ENCODE measurements at regions not wholly inside any gene's neighbourhood (a gene's known extent, or its start where the extent isn't known, plus 50 kb on each side); places are given as distances from the start of the nearest gene placed in this dataset.

DNA sequence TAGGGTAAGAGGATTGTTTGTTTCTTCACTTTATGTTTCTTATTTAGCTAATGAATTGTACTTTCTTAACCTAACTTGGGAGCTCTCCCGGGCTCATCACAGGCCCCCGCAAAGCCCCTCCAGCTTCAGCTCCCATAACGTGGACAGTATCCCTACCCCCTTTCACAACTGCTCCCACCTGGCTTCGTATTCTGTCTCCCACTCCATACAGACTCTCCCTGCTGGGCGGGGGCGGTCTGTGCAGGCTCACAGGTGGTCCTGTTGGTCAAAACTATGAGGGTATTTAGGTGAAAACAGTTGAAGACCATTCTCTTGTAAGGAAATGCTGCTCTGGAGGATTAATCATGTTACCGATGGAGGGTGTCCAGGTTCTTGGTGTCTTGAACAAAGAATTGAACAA is 805.3 kb downstream of the SEMA5A start:
- DNase-seq: no peak

DNA sequence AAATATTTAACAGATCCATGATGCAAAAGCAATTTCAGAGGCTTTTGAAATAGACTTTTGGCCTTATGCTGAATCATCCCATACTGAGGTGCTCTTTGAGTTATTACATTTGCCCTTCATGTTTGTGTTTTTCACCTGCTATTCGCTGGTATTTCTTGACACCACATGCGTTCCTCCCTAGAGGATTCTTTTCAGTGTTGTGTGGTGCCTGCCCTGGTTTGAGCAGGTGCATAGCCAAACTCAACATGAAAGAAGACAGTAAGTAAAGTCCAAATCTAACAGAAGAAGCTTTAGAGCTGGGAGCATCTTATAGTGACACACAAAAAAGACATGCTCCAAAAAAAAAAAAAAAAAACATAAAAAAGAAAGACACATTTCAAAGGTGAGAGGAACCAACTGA is 796.3 kb downstream of the SEMA5A start:
- DNase-seq: no peak

DNA sequence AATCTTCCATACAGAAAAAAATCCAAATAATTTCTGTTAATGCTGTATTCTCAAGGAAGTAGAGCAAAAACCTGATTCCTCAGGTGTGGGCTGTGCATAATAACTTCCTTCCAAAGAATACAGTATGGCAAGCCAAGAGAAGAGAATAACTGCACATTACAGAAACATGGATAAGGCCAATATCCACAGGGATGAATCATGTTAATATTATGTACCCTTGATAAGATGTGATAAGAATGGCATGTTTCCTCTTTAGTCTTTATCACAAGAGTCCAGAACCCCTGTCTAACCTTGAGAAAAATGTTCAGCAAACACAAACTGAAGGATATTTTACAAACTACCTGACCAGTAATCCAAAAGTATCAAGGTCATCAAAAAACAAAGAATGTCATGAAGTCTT is 795.8 kb downstream of the SEMA5A start:
- no peak for DNase-seq

DNA sequence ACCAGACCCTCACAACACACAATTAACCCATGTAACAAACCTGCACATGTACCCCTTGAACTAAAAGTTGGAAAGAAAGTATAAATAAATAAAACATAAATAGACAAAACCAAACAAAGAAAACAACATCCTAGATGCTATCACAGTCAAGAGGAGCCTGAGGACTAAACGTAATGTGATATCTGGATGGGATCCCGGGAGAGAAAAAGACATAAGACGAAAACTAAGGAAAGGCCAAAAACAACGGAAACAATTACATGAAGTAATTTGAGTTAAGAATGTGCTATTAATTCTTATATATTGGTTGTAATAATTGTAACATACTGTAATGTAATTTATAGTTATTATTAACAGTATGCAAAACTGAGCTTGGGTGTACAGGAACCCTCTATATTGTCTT is 793.9 kb downstream of the SEMA5A start:
- no peak for DNase-seq

DNA sequence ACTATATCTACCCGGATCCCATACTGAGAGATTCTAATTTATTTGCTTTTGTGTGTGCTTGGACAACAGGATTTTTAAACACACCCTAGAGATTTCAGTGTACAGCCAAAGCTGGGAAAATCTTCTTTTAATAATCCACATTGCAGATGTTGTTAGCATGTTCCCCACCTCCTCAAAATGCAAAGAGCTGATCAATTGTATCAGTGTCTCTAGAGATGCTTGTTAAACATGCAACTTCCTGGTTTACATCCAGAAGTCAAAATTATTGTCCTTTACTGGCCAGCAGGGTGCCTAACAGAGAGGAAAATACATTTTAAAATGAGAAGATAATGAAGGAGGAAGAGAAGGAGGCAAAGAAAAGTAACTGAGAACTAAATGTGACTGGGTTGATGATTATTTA is 793.3 kb downstream of the SEMA5A start:
- no peak for DNase-seq

- no peak for DNase-seq
Observed at GRCh38 chr5:8756498-8757084, 789.3 kb downstream of the SEMA5A start.

DNA sequence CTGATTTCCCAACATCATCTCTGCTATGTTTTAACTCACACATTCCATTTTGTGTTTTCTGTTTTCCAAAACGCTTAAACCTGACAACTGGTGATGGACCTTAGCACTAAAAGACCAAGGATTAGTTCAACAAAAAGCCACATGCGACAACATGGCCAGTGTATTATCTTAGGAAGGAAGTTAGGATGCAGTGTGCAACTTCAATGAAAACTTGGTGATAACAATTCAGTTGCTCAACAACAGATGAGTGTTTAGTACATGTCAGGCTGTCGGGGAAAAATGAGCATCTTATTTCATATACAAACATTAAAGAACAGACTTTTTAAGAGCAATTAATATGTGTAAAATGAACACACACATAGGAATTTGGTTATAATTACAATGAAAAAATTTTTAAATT is 780.0 kb downstream of the SEMA5A start:
- no peak for DNase-seq

DNA sequence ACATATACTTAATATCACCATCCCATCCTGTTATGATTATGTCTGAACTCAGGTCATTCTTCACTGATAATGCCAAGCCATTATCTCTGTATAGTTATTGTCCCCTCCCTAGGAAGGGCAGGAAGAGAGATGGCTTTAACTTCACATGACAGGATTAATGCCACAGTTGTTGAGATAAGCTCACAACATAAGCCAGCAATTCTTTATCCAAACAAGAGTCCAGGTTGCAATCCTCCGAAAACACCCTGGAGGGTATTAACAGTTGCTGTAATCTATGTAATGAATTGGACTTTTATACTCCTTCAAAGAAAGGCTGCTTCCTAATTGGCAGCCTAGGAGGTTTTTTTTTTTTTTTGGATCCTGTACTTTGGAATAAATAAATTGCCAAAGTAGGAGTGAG is 779.4 kb downstream of the SEMA5A start:
- no peak for DNase-seq

DNA sequence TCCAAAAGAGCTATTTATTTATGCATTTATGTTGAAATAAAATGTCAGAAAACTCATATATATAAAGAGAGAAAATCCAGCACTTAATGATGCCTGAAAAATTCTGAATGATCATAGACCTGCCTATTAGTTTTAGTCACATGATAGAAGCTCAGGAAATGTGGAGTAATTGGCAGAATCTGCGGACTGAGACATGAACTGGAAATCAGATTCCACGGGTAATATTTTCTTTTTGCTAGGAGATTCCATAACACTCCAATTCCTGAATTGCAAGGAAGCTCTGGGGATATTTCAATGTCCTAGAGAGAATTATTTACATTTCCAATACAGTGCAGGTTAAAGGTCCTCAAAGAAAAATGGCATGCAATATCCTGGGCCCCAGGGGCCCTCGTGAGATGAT is 778.8 kb downstream of the SEMA5A start:
- DNase-seq: no peak

- DNase-seq: no peak
Observed at GRCh38 chr5:8767746-8768145, 778.1 kb downstream of the SEMA5A start.

DNA sequence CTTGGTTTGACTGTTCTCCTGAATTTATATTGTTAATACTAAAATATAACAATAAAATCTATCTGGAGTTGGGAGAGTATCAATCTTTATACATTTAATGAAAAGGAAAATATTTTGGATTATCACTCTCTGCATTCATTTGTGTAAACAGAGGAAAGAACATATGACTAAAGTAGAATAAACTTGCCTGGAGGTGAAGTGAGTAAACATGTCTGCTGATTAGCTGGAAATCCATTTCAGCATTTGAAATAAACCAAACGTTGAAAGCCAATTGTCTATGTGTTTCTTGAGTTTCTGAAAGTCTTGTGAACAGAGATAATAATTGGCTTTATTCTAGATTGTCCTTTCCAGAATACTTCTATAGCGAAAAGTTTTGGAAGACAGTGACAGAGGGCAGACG is 776.2 kb downstream of the SEMA5A start:
- DNase-seq: no peak

- DNase-seq: no peak
Observed at GRCh38 chr5:8770431-8770830, 775.4 kb downstream of the SEMA5A start.

DNA sequence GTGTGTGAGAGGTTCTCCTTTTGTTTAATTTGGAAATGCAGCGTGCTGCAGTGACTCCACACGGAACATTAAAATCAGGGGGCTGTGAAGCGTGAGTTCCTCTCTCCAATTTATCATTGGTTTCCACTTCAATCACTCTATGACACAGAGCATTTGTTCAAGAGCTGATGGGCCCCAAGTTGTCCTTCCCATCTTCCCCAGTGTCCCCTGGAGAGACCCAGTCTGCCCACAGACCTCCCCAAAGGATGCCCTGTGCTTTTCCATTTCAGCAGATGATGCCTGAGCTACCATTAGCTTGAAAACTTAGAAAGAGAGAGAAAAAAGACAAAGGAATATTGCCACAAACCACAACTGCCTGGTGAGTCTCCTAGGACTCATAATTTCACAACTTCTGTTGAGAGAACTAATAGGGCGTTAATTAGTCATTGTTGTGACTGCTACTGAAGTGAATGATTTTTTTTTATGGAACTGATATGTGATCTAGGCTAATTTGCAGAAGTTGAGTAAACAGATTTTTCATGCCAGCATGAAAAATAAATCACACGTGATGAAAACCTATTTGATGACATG is 772.7 kb downstream of the SEMA5A start:
- no peak for DNase-seq

GRCh38 chr5:8784692-8785091 is 761.2 kb downstream of the SEMA5A start:
- no peak for DNase-seq

DNA sequence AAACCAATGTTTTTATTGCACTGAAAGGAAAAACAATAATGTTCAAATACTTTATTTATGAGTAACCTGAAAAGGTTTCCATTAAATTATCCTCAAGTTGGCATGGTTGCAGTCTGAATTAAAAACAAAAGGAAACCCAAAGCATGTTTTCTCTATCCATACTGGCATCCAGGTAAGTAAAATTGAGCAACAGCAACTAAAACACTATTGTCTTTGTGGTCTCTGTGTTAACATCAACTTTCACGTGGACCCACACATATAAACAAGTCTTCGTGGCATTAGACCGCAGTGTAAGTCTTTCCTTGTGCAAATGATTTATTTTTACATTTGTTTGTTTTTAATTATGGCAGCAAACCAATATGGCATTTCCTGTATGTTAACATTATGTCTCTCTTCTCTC is 757.6 kb downstream of the SEMA5A start:
- no peak for DNase-seq

- DNase-seq: no peak
Observed at GRCh38 chr5:8805653-8806052, 740.2 kb downstream of the SEMA5A start.

DNA sequence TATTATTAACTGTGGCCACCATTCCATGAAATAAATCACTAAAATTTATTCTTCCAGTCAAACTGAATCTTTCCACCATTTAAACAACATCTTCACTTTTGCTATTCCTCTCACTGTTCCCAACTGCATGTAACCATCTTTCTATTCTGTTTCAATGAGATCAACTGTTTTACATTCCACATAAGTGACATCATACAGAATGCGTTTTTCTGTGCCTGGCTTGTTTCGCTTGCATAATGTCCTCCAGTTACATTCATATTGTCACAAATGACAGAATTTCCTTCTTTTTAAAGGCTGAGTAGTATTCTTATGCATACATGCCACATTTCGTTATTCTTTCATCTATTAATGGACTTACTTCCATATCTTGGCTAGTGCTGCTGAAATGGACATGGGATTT is 738.2 kb downstream of the SEMA5A start:
- no peak for DNase-seq

- DNase-seq: no peak
Observed at GRCh38 chr5:8811581-8811980, 734.3 kb downstream of the SEMA5A start.

- no peak for DNase-seq
Observed at GRCh38 chr5:8813180-8813579, 732.7 kb downstream of the SEMA5A start.

GRCh38 chr5:8814105-8814504 is 731.8 kb downstream of the SEMA5A start:
- DNase-seq: no peak

DNA sequence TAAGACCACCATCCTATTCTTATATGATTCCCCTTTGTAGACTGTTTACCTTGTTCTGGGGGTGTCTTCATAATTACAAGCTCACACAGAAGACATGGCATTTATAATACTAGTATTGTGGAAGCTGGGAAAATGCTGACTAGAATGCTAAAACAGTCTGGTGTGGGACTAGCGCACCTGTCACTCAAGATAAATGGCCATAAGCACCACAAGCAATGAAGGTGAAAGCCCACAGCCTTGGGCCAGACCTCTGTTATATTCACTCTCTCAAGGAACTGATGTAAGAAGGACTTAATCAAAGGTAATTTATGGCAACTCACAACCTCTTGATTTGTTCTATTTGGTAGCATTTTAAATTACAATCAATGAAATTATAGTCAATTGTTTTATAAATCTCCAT is 721.5 kb downstream of the SEMA5A start:
- no peak for DNase-seq

DNA sequence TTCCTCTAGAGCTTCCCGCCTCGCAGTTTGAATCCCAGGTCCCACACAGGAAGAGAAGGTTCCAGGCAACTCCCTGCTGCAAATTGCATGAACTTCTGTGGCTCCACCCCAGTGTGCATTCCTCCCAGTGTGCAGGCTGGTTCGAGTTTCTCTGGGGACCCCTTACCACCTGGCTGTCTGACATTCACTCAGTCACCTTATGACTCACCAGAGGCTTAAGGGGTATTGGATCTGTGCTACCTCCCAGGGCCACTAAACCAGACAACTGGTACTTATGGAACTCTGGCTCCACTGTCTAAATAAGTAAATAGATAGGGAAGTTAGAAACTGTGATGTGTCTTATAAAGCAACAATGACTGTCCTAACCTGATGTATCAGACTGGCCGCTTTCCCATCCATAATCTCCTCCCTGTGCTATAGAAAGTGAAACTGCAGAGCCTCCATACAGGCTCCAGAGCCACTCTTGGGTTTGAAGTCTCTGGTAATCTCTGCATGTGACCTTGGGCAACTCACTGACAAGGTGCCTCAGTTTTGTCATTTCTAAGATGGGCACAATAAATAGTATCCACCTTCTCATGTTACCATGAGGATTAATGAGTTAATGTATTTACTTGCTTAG is 720.6 kb downstream of the SEMA5A start:
- no peak for DNase-seq

DNA sequence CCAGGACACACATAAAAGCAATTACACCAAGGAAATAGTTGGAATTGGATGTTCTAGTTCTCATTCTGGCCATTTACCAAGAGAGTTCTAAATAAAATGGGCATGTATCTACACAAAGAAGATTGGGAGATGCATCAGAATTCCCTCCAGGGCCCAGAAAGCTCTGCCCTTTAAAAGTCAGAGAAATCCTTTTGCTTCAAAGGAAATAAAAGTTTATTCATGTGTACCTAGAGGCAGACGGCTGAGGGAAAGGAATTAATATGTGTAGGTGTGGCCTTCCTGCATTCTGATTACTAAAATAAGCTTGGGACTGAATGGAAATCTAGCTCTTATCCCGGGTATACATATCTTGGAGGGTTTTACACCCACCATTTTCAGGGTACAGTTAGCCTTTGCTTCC is 719.4 kb downstream of the SEMA5A start:
- DNase-seq: no peak

- DNase-seq: no peak
Observed at GRCh38 chr5:8827696-8828095, 718.2 kb downstream of the SEMA5A start.
